NCI-H774 (cell line): ENCODE measurements at regions not wholly inside any gene's neighbourhood (a gene's known extent, or its start where the extent isn't known, plus 50 kb on each side); places are given as distances from the start of the nearest gene placed in this dataset.

Experiments used
- DNase-seq: peaks from one replicate; lab custom pipeline; 2025; lab: John Stamatoyannopoulos, UW

GRCh38 chr20:39909447-39909846 is 779.6 kb downstream of the MAFB start:
- no peak for DNase-seq

- DNase-seq: no peak
Observed at GRCh38 chr20:39904476-39905112, 784.4 kb downstream of the MAFB start.

- DNase-seq: no peak
Observed at GRCh38 chr20:39903806-39904465, 785.1 kb downstream of the MAFB start.

GRCh38 chr20:39899881-39900280 is 789.2 kb downstream of the MAFB start:
- DNase-seq: no peak

GRCh38 chr20:39898467-39898852 is 790.6 kb downstream of the MAFB start:
- no peak for DNase-seq

GRCh38 chr20:39897781-39898466 is 791.1 kb downstream of the MAFB start:
- no peak for DNase-seq

GRCh38 chr20:39897058-39897457 is 792.0 kb downstream of the MAFB start:
- DNase-seq: no peak

GRCh38 chr20:39894067-39894466 is 795.0 kb downstream of the MAFB start:
- no peak for DNase-seq

- no peak for DNase-seq
Observed at GRCh38 chr20:39893003-39893685, 795.9 kb downstream of the MAFB start.

GRCh38 chr20:39890697-39891096 is 798.3 kb downstream of the MAFB start:
- no peak for DNase-seq

GRCh38 chr20:39888310-39888709 is 800.7 kb downstream of the MAFB start:
- DNase-seq: no peak

GRCh38 chr20:39886650-39887190 is 802.3 kb downstream of the MAFB start:
- no peak for DNase-seq

- no peak for DNase-seq
Observed at GRCh38 chr20:39885975-39886649, 802.9 kb downstream of the MAFB start.

GRCh38 chr20:39882806-39883205 is 806.2 kb downstream of the MAFB start:
- DNase-seq: no peak

- DNase-seq: no peak
Observed at GRCh38 chr20:39880890-39881289, 808.1 kb downstream of the MAFB start.

- DNase-seq: no peak
Observed at GRCh38 chr20:39879296-39879695, 809.7 kb downstream of the MAFB start.

GRCh38 chr20:39878809-39879208 is 810.2 kb downstream of the MAFB start:
- DNase-seq: no peak

GRCh38 chr20:39878320-39878719 is 810.7 kb downstream of the MAFB start:
- DNase-seq: no peak

- no peak for DNase-seq
Observed at GRCh38 chr20:39877788-39878187, 811.2 kb downstream of the MAFB start.

- DNase-seq: peak; percentile 43
Observed at GRCh38 chr20:39876976-39877635, 811.9 kb downstream of the MAFB start.

- DNase-seq: no peak
Observed at GRCh38 chr20:39875492-39876110, 813.4 kb downstream of the MAFB start.
